ENCODE measurements at regions not wholly inside any gene's neighbourhood (a gene's known extent, or its start where the extent isn't known, plus 50 kb on each side); places are given as distances from the start of the nearest gene placed in this dataset.
A peak's percentile ranks its signal among the peaks of the same experiment; 100 is the strongest.

DNA sequence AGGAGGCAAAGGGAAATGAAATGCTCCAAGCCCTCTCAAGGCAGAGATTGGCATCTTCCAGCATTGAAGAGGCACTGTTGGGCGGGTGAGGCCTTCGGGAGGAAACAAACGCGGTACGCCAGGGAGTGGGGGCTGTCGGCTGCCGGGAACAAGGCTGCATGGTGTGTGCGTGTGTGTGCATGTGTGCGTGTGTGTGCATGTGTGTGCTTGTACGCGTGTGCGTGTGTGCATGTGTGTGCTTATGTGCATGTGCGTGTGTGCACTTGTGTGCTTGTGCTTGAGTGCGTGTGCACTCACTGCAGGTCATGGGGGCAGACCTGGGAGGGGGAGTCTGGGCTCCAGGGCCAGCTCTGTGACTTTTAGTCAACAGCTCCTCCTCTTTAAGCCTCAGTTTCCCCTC, 113.6 kb upstream of the ADRA2C start:
- ATAC-seq (no peak), DNase-seq (ENCODE audit: low spot score) (no peak)

- ATAC-seq: peak; percentile 41
- DNase-seq (ENCODE audit: low spot score): no peak
Observed at GRCh38 chr4:3651267-3651845, 114.8 kb upstream of the ADRA2C start.

DNA sequence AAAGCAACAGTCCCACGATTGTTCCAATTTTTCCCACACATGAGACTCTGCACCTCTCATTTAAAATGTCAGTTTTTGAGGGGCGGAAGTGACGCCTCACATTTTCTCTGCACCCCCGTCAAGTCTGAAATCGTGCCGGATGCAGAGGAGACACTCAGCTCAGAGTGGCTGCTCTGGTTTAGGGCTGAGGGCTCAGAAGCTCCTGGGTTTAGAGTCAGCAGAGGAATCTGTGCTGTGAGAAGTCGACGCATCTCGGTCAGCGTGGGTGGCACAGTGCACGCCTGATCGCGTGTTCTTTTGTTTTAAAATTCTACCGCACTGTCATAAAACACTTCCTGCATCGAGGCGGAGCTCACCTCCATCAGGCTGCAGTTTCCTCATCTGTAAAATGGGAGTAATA, 116.7 kb upstream of the ADRA2C start:
- DNase-seq (ENCODE audit: low spot score) (no peak), ATAC-seq (no peak)

- ATAC-seq: no peak
- DNase-seq (ENCODE audit: low spot score): no peak
Observed at GRCh38 chr4:3648731-3649130, 116.5 kb upstream of the LRPAP1 start.

DNA sequence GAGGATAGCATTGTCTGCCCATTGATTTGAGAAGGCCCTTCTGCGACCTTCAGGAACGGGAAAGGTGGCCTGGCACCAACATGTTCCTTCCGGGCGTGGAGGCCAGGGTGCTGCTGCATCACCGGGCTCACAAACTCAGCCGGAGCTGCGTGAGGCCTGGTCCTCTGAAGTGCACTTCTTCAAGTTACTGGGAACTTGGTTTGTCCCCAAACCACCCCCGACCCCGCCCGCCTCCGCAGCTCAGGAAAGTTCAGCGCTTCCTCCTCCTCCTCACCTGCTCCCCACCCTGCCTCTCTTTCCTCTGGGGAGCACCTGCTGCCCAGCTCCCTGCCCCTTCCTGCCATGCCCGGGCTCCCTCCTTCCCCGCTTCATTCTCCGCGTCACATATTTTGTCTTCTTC, 116.0 kb upstream of the LRPAP1 start:
- DNase-seq (ENCODE audit: low spot score): no peak
- no peak for ATAC-seq

- ATAC-seq (no peak), DNase-seq (ENCODE audit: low spot score) (no peak)
Observed at GRCh38 chr4:3647421-3647820, 115.2 kb upstream of the LRPAP1 start.

DNA sequence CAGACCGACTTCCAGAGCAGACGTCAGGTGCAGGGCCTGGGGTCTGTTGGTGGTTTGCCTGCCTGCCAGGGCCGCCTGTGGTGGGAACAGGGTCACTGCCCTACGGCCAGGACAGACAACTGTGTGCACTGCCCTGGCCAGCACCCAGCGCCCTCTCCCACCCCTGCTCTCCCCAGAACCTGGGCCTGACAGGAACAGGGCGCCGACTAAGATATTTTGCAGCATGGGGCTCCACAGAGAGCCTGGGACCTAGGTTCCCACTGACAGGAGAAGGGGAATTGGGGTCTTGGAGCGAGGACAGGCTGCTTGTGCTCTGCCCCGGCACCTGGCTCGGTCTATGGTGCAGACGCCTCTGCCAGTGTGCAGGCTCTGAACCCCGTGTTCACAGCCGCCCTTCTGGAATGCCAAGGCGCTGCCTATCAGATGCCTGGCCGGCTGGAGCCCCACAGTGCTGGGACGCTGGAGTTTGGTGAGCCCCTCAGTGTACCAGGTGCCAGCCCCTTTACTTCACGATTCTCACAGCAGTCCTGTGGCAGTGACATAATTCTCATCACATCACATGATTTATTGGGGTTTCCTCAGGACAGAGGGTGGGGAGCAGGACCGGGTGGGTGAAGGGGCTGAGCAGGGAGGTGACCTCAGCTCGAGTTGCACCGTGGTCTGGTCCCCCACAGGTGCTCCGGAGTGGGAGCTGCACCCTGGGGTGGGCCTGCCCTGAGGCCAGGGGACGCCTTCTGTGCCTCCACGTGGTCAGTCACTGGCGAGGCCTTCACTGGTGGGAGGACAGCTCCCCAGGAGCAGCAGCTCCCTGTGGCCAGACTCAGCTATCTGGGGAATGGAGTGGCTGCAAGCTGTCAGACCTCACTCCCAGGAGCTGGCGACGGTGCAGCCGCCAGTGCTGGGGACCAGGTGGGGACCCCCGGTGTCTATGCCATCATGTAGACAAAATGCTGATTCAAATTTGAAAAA, 113.8 kb upstream of the LRPAP1 start:
- DNase-seq (ENCODE audit: low spot score): no peak
- no peak for ATAC-seq

DNA sequence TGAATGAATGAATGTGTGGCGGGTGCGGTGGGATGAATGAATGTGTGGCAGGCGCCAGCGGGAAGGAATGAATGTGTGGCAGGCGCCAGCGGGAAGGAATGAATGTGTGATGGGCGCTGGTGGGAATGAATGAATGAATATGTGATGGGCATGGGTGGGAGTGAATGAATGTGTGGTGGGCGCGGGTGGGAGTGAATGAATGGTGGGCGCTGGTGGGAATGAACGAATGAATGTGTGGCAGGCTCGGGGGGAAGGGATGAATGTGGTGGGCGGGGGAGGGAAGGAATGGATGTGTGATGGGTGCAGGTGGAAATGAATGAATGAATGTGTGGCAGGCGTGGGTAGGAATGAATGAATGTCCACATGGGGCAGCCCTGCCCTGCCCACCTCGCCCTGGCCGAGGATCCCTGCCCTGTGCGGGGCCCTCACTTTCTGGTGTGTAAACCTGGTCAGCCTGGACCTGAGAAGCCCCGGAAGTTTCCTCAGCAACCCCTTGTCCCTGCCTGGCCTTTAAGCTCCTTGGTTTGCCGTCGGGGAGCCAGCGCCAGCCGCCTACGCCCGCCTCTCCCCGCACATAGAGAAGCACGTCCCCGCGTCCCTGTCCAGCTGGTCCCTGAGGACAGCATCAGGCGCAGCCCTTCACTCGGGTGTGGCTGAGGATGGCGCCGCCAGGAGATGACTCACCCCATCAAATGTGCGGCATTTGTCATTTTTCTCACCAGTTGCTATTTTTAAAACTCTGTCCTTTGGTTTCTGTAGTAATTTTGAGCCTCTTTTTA, 112.8 kb upstream of the LRPAP1 start:
- ATAC-seq: no peak
- DNase-seq (ENCODE audit: low spot score): no peak

DNA sequence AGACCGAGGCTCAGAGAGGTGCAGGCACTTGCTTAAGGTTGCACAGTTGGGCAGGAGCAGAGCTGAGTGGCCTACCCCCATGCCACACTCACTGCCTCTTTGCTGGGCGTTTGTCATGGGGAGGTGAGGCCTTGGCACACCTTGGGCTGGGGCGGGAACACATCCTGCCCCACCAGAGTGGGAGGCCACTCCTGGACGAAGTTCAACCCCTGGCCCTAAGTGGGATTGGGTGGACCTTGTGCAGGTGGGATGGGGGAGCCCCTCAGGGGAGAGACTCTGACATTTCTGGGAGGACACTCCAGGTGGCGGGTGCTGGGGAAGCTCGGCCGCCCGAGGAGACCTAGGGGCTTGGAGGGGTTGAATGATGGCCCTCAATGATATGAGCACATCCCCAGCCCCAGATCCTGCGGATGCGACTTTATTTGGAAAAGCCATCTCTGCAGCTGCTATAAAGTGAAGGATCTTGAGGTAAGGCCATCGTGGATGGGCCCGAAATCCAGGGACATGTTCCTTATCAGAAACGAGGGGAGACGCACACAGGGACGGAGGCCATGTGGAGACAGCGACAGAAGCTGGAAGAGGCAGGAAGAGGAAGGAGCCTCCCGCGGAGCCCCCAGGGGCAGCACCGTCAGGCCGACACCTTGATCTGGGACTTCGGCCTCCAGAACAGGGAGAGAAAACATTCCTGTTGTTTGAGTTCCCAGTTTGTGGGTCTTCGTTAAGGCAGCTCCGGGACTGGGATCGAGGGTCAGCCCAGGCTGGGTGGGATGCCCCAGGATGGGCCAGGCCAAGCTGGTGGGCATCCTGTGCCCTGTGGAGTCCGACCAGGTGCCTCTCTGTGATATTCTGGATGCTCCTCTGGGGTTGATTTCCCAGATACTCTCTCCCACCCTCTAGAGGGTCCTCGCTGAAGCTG, 111.6 kb upstream of the LRPAP1 start:
- no peak for ATAC-seq
- DNase-seq (ENCODE audit: low spot score): no peak

DNA sequence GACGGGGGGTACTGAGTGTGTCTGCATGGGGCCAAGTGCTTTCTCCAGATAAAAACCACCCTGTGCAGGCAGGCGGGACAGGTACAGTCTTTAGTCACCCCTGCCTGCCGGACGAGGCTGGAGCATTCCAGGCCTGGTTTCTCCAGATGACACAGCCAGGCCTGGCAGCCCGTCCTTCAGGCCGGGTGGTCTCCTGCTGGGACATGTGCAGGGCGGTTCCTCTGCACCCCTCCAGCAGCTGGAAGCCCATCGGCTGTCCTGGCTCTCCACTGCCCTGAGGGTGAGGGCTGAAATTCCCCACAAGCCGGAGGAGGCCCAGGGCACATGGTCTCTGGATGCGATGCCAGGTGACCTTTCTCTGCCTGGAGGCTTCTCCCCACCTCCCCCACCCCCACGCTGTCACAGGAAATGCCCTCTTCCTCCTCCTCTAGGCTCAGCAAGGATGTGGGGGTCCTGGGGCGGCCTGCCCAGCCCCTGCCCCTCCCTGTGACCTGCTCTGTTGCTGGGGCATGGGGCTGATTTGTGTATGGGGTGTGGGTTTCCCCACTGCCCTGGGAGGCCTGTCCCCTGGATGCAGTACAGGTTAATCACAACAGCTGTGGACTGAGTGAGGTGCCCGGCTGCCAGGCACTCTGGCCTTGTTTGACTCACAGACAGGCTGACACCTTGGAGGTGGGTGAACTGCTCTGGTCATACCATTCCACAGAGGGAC, 110.7 kb upstream of the LRPAP1 start:
- DNase-seq (ENCODE audit: low spot score): no peak
- ATAC-seq: no peak

DNA sequence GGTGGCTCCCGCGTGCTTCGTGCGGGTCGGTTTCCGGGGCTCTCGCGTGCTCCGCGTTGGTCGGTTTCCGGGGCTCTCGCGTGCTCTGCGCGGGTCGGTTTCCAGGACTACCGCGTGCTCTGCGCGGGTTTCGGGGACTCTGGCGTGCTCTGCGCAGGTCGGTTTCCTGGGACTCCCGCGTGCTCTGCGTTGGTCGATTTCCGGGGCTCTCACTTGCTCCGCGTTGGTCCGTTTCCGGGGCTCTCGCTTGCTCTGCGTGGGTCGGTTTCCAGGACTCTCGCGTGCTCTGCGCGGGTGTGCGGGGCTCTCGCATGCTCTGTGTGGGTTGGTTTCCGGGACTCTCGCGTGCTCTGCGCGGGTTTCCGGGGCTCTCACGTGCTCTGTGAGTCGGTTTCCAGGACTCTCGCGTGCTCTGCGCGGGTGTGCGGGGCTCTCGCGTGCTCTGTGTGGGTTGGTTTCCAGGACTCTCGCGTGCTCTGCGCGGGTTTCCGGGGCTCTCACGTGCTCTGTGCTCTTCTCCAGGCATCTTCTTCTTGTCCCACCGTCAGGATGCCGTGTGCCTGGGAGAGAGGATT, 109.9 kb upstream of the LRPAP1 start:
- ATAC-seq (no peak), DNase-seq (ENCODE audit: low spot score) (no peak)

GRCh38 chr4:3641501-3641900, 109.3 kb upstream of the LRPAP1 start:
- DNase-seq (ENCODE audit: low spot score) (no peak), ATAC-seq (no peak)

- ATAC-seq: no peak
- DNase-seq (ENCODE audit: low spot score): no peak
Observed at GRCh38 chr4:3640587-3640962, 108.4 kb upstream of the LRPAP1 start.

GRCh38 chr4:3639613-3640586, 107.7 kb upstream of the LRPAP1 start:
- ATAC-seq: peak; percentile 61
- DNase-seq (ENCODE audit: low spot score): no peak

DNA sequence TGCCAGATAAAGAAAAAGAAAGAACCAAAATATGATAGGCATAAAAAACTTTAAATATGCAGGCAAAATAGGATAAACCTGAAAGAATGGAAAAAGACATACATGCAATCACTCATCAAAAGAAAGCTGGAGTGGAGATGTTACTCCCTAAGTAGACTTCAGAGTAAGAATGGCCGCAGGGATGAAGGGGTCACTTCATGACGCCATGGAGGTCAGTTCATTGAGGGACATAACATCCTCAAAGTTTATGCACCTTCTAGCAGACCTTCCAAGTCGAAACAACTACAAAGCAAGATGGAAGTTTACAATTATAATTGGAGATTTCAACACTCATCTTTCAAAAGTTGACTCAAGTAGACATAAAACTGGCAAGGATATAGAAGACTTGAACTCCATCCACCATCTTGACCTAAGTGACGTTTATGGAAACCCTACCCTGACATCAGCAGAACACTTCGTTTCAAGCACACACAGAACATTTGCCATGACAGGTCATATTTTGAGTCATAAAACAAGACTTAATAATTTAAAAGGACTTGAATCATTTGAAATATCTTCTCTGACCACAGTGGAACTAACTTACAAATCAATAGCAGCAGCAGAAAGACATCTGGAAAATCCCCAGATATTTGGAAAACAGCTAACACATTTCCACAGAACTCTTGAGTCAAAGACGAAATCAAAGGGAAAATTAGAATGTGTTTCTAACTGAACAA, 106.0 kb upstream of the LRPAP1 start:
- DNase-seq (ENCODE audit: low spot score): no peak
- no peak for ATAC-seq

DNA sequence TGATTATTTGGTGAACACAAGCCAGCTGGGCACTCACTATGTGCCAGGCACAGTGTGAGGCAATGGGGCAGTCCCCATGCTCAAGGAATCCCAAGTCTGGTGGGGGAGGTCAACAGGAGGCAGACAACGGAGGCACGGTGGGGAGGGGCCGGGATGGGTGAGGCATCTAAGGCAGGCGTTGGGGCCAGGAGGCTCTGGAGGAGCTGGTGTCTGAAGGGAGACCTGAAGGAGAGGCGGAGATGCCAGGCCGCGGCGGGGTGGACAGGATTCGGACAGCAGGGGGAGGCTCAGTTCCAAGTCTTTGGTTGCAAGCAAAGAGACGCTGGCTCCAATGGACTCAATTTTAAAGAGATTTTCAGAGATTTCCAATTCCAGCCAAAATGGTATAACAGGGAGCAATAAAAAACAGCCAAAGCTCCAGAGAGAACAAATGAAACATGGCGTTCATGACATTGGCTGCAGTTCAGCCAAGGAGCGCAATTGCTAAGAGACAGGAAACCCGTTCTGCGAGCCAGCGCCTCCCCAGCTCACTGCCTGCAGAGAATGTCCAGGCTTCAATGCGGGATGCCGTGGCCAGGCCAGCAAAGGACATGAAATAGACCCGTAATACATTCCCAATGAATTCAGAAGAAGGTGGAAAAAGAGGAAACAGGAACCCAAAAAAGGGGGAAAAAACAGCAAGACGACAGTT, 105.2 kb upstream of the LRPAP1 start:
- DNase-seq (ENCODE audit: low spot score) (no peak), ATAC-seq (no peak)

GRCh38 chr4:3636646-3637320, 104.6 kb upstream of the LRPAP1 start:
- DNase-seq (ENCODE audit: low spot score) (no peak), ATAC-seq (no peak)
